ENCODE measurements at regions not wholly inside any gene's neighbourhood (a gene's known extent, or its start where the extent isn't known, plus 50 kb on each side); places are given as distances from the start of the nearest gene placed in this dataset.

DNA sequence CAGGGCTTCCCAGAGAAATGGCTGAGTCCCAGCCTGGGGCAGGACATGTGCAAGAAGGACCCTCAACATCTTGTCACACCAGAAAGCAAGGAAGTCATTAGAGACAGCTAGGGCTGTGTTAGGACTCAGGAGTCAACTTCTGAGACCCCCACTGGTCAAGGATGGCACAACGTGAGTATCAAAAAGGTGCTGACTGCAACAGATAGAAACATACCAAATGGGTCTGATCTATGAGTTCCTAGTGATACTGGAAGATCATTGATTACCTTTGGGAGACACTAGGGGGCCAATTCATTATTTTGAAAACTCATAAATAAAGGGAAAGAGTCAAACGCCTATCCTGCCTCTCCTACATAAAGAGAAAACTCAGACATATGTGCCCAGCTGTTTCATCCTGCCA lies 73.5 kb upstream of the GJB6 start:
- TF ChIP-seq CTCF (conservative IDR thresholded peaks at IDR 0.05 in 1 of 2, IDR thresholded peaks at IDR 0.05 in 1 of 2; ENCODE audit: low read depth in 1 of 2, low read length in 2 of 2): no peak
- no peak for TF ChIP-seq EZH2 (IDR thresholded peaks at IDR 0.05; ENCODE audit: low read length, missing control alignments)
